ENCODE measurements at regions not wholly inside any gene's neighbourhood (a gene's known extent, or its start where the extent isn't known, plus 50 kb on each side); places are given as distances from the start of the nearest gene placed in this dataset.

DNA sequence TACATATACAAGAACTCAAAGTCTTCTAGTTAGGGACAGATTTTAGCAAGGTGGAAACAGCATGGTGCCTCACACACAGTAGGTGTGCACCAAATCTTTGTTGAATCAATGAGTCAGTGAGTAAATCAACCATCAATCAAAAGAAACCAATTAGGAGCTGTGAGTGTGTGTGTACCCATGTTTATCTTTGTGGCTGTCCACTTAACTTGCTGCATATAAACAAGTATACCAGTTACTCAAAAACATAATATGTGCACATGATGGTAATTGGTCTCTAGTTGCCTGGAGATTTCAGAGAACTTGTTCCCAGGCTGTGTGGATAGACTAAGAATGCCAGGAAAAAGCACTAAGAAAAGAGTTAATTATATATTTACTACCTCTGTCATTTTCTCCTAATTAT, 272.2 kb upstream of the CCL2 start:
- no peak for ATAC-seq (ENCODE audit: poor library complexity)
- intact Hi-C loops (cut with DNase I), result no loop called here
- DNase-seq, result no peak

DNA sequence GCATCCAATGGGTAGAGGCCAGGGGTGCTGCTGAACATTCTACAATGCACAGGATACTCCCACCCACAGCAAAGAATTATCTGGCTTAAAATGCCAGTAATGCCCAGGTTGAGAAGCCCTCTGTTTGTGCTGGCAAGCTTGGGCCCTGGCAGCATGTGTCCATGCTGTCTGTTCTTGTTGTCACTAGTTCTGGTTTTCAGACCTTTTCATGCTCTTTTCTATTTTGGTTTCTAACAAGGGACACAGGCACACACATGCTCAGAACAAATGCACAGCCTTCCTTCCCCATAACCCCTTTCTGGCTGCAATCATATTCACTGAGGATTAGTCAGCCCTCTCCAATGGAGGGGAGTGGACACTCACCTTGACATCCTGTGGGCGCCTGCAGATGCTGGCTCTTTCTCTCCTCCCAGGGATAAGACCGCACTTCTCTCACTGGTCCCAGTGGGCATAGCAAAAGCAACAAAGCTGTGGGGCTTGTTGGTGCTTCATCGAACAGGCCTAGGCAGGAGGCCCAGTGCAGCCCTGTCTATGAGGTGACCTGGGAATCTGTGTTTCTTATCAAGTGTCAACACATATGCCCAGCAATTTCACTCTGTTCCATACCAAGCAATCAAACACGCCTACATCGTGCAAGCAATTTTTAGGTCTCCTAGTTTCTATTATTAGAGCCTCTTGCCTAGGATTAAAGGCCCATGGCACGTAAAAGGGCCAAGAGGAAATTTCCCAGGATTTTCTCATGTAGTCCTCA, 271.1 kb upstream of the CCL2 start:
- DNase-seq, result peak; percentile 52
- intact Hi-C loops (cut with DNase I), result no loop called here

DNA sequence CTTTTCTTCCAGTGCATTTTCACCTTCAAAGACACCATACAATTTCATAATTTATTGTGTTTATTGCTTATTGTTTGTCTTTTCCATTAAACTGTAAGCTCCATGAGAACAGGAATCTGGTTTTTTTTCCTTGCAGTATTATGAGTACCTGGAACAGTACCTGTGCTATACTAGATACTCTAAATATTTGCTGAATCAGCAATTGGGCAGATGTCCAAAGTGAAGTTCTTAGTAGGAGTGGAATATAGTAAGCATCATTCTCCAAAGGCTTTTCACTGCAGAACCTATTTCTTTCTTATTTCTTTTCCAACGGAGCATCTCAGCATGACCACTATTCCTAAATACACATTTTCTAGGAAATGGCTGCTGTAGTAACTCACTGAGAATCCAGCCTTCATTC, 269.0 kb upstream of the CCL2 start:
- intact Hi-C loops (cut with DNase I), result no loop called here
- DNase-seq, result no peak
- ATAC-seq (ENCODE audit: poor library complexity), result no peak

More for the DNA sequence above, 271.1 kb upstream of the CCL2 start:
- ATAC-seq (ENCODE audit: poor library complexity), result peak; percentile 95

- DNase-seq (no peak), ATAC-seq (ENCODE audit: poor library complexity) (no peak)
- intact Hi-C loops (cut with DNase I), result no loop called here
Measured at GRCh38 chr17:33986566-33986965, 268.5 kb upstream of the CCL2 start.

DNA sequence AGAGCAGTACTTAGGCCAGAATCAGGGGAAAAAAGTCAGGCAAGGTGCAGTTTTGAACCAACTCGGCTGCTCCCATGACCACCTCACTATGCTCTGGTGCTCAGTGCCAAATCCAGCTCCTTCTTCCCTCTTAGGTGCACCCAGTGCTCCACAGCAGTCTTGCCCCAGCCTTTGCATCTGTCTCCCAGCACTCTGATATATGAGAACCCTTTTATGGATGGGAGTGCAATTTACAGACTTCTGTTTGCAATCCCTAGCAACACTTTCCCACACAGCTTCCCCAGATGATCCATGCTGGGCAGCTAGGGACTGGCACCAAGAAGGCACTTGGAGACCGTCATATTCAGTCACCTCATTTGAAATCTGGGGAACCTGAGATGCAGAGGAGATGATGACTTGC, 267.9 kb upstream of the CCL2 start:
- intact Hi-C loops (cut with DNase I), result no loop called here
- no peak for DNase-seq
- ATAC-seq (ENCODE audit: poor library complexity), result no peak

GRCh38 chr17:33989361-33990148, 265.5 kb upstream of the CCL2 start:
- DNase-seq (no peak), ATAC-seq (ENCODE audit: poor library complexity) (no peak)
- intact Hi-C loops (cut with DNase I), result no loop called here

DNA sequence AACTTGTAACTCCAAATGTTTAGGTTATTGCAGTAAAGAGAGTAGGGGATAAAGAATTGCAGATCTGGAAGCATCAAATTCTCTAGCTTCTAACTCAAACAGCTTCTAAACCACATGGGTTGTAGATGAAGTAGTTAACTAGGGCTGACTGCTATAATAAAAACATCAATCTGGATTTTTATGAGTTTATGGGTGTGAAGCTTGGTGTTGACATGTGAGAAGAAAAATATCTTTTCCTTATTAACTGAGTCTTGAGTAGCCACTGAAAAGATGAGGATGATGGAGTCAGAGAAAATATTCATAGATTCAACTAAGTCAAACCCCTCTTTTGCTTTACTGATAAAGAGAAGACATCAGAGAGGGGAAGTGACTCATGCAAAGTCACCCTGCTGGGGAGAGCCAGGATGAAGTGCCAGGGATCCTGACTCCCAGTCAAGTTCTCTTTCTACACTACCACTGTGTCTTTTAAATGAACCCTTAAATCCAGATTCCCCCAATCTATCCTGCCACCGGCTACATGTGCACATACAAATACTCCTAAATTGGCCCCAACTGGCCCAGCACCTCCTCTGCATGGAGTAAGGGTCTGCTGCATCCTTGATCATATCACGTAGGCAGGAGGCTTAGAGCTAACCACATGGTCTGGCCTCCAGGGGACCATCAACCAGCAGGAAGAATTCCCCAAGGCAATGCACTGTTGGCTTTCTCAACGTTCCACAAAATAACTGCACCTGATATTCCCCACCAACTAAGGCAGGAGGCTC, 264.0 kb upstream of the CCL2 start:
- no peak for ATAC-seq (ENCODE audit: poor library complexity)
- DNase-seq, result no peak
- intact Hi-C loops (cut with DNase I), result no loop called here

GRCh38 chr17:33992113-33992512, 263.0 kb upstream of the CCL2 start:
- DNase-seq (no peak), ATAC-seq (ENCODE audit: poor library complexity) (no peak)
- intact Hi-C loops (cut with DNase I), result no loop called here

- intact Hi-C loops (cut with DNase I), result no loop called here
- no peak for ATAC-seq (ENCODE audit: poor library complexity)
- no peak for DNase-seq
Measured at GRCh38 chr17:34000639-34001038, 254.4 kb upstream of the CCL2 start.

- no peak for ATAC-seq (ENCODE audit: poor library complexity)
- intact Hi-C loops (cut with DNase I), result no loop called here
Measured at GRCh38 chr17:34001246-34001645, 253.8 kb upstream of the CCL2 start.

DNA sequence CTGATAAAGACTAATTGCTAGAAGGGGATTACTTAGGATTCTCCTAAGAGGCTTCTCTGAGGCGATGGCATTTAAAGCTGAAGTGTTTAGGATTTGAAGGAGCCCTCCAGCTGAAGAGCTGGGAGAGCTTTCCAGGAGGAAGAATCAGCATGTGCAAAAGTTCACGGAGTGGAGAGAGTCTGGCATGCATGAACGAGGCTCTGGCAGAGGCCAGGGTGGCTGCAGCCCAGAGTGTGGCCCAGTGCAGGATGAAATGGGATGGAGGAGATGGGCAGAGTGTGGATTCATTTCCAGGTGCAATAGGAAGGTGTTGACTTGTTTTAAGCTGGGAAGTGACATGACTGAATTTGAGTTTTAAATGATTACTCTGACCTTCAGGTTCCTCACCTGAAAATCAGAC, 249.0 kb upstream of the CCL2 start:
- no peak for DNase-seq
- intact Hi-C loops (cut with DNase I), result no loop called here
- ATAC-seq (ENCODE audit: poor library complexity), result peak; percentile 60

More at GRCh38 chr17:34001246-34001645, 253.8 kb upstream of the CCL2 start:
- no peak for DNase-seq

- intact Hi-C loops (cut with DNase I), result no loop called here
- DNase-seq (no peak), ATAC-seq (ENCODE audit: poor library complexity) (no peak)
Measured at GRCh38 chr17:34008125-34008524, 247.0 kb upstream of the CCL2 start.

DNA sequence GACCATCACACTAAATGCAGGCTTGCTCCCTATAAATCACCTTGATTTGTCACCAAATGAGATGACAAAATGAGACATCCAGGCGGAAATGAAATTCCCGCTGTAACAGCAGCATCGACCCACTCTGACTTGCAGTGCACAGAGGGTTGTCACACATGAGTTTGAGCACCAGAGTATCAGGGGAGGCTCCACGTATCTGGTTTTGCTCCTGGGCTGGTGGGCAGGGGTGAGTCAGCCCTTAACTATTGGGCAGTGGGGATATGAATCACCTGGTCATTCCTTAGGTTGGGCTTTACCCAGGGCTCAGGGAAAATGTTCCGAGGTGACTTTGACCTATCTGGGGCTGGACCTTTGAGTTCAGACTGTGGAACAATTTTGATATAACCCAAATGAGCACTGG, 245.2 kb upstream of the CCL2 start:
- intact Hi-C loops (cut with DNase I), result no loop called here
- no peak for DNase-seq
- ATAC-seq (ENCODE audit: poor library complexity), result no peak

DNA sequence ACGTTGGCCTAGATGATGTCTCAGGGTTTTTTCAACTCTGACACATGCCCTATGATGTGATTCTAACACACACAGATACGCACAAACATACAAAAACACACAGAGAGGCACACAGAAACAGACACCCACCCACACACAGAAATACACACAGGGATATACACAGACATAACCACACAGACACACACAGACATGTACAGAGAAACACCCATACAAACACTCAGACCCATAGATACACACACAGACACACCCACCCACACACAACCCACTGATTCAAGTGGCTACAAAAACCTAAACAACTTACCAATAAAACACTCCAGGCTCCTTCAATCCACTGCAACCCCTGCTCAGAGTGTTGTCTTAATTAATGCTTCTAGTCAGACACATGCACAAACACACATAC, 244.6 kb upstream of the CCL2 start:
- DNase-seq (no peak), ATAC-seq (ENCODE audit: poor library complexity) (no peak)
- intact Hi-C loops (cut with DNase I), result no loop called here

- intact Hi-C loops (cut with DNase I), result no loop called here
- ATAC-seq (ENCODE audit: poor library complexity), result no peak
- DNase-seq, result no peak
Measured at GRCh38 chr17:34011599-34011998, 243.5 kb upstream of the CCL2 start.

- ATAC-seq (ENCODE audit: poor library complexity) (no peak), DNase-seq (no peak)
- intact Hi-C loops (cut with DNase I), result no loop called here
Measured at GRCh38 chr17:34012709-34013375, 242.2 kb upstream of the CCL2 start.

DNA sequence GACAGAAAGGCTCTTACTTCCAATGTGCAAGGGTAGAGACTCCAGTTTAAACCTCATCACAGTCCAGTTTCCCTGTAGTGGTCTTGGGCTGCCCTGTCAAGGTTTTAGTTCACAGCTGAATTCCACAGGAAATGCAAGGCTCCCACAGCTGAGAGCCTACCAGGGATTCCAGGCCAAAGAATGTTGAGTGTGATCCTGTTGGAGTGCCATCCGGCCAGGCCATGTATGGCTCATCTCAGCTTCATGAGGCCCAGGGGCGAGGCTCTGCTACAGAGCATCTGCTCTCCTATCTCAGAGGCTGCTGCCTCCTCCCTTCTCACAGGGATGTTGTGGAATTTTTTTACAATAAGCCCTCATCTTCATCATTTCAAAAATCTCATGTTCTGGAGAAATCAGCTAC, 239.8 kb upstream of the CCL2 start:
- no peak for ATAC-seq (ENCODE audit: poor library complexity)
- intact Hi-C loops (cut with DNase I), result no loop called here
- DNase-seq, result no peak

DNA sequence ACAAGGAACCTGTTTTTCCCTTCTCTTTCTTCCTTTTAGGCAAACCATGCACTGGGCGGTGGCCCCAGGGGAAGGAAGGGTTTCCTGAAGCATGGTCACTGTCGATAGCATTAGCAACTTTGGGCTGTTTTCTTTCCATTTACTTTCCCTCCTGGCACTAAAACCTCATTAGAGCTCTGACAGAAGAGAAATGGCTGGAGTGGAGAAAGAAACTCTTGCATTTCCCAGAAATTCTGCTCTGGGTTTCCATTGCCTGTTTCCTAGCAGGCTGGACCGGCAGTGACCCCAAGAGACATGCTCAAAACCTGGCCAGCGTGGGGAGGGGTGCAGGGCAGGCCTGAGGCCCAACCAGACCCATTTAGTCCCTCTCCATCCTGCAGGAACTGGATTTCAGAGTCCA, 230.7 kb upstream of the CCL2 start:
- intact Hi-C loops (cut with DNase I), result no loop called here
- ATAC-seq (ENCODE audit: poor library complexity) (no peak), DNase-seq (no peak)

All from Right ventricle myocardium superior (tissue), 1 donor.